Vagina (tissue), 2 donors: ENCODE measurements at regions not wholly inside any gene's neighbourhood (a gene's known extent, or its start where the extent isn't known, plus 50 kb on each side); places are given as distances from the start of the nearest gene placed in this dataset.

Source experiments
- CTCF ChIP-seq, 3 experiments: fragments of 450-650 bp in 2 of 3; fragments of 200-600 bp in 1 of 3; sonication (generic) in 1 of 3; IDR thresholded peaks; one replicate each; pipeline ENCODE4 v1.5.1; 2017 to 2019; ENCODE audit warnings: antibody characterized with exemption in 3 of 3, mild to moderate bottlenecking in 2 of 3, moderate library complexity in 2 of 3
- POLR2A ChIP-seq, 2 donors: fragments of 450-650 bp; IDR thresholded peaks; one replicate each; pipeline ENCODE4 v1.6.1; 2017; ENCODE audit warnings: antibody characterized with exemption in 2 of 2, mild to moderate bottlenecking in 2 of 2, moderate library complexity in 2 of 2
- POLR2AphosphoS5 ChIP-seq, 2 donors: sonication (generic); formaldehyde crosslinking; IDR thresholded peaks; one replicate each; pipeline ENCODE4 v1.9.0; 2017; ENCODE audit warnings: antibody characterized with exemption in 2 of 2, mild to moderate bottlenecking in 2 of 2, low read depth in 1 of 2; ENCODE audit not compliant: insufficient read depth in 1 of 2

- TF ChIP-seq POLR2AphosphoS5 (IDR thresholded peaks at IDR 0.05; ENCODE audit: insufficient read depth in 1 of 2, low read depth in 1 of 2) (no peak), CTCF (IDR thresholded peaks at IDR 0.05) (no peak), POLR2A (IDR thresholded peaks at IDR 0.05) (no peak)
Measured at GRCh38 chr3:5300638-5301037, 113.1 kb downstream of the EDEM1 start.
